ENCODE measurements at regions not wholly inside any gene's neighbourhood (a gene's known extent, or its start where the extent isn't known, plus 50 kb on each side); places are given as distances from the start of the nearest gene placed in this dataset.

GRCh38 chr5:51652980-51653379 is 269.7 kb downstream of the ISL1 start:
- Mint-ChIP-seq H3K27me3 (ENCODE audit: unreplicated experiment) (no peaks in the 10 kb centered on the region), H3K36me3 (ENCODE audit: unreplicated experiment) (no peaks in the 10 kb centered on the region), H3K4me1 (ENCODE audit: low read depth, unreplicated experiment) (peaks cover 5% of the 10 kb centered on the region), H3K4me3 (ENCODE audit: unreplicated experiment) (no peak overlapping the region), H3K9me3 (ENCODE audit: unreplicated experiment) (no peaks in the 10 kb centered on the region), H3K27ac (ENCODE audit: unreplicated experiment) (no peak overlapping the region)
- TF ChIP-seq, protein P1, sequence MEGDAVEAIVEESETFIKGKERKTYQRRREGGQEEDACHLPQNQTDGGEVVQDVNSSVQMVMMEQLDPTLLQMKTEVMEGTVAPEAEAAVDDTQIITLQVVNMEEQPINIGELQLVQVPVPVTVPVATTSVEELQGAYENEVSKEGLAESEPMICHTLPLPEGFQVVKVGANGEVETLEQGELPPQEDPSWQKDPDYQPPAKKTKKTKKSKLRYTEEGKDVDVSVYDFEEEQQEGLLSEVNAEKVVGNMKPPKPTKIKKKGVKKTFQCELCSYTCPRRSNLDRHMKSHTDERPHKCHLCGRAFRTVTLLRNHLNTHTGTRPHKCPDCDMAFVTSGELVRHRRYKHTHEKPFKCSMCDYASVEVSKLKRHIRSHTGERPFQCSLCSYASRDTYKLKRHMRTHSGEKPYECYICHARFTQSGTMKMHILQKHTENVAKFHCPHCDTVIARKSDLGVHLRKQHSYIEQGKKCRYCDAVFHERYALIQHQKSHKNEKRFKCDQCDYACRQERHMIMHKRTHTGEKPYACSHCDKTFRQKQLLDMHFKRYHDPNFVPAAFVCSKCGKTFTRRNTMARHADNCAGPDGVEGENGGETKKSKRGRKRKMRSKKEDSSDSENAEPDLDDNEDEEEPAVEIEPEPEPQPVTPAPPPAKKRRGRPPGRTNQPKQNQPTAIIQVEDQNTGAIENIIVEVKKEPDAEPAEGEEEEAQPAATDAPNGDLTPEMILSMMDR (IDR thresholded peaks at IDR 0.05; ENCODE audit: partially characterized antibody, unreplicated experiment), result no peak
- DNase-seq, result no peak

GRCh38 chr5:51657340-51658240 is 274.3 kb downstream of the ISL1 start:
- H3K9me3 Mint-ChIP-seq (ENCODE audit: unreplicated experiment), result no peaks in the 10 kb centered on the region
- no peak overlapping the region for H3K4me3 Mint-ChIP-seq (ENCODE audit: unreplicated experiment)
- H3K27me3 Mint-ChIP-seq (ENCODE audit: unreplicated experiment), result peaks cover 1% of the 10 kb centered on the region
- TF ChIP-seq, protein P1 (IDR thresholded peaks at IDR 0.05; ENCODE audit: partially characterized antibody, unreplicated experiment), result no peak
- H3K27ac Mint-ChIP-seq (ENCODE audit: unreplicated experiment), result peak overlapping the region; percentile 14
- H3K4me1 Mint-ChIP-seq (ENCODE audit: low read depth, unreplicated experiment), result peaks cover 8% of the 10 kb centered on the region
- peak; percentile 19 for DNase-seq
- no peaks in the 10 kb centered on the region for H3K36me3 Mint-ChIP-seq (ENCODE audit: unreplicated experiment)

- Mint-ChIP-seq H3K9me3 (ENCODE audit: unreplicated experiment) (no peaks in the 10 kb centered on the region), H3K27me3 (ENCODE audit: unreplicated experiment) (peaks cover 1% of the 10 kb centered on the region)
These were observed 278.5 kb downstream of the ISL1 start for GRCh38 chr5:51661646-51662265.

DNA sequence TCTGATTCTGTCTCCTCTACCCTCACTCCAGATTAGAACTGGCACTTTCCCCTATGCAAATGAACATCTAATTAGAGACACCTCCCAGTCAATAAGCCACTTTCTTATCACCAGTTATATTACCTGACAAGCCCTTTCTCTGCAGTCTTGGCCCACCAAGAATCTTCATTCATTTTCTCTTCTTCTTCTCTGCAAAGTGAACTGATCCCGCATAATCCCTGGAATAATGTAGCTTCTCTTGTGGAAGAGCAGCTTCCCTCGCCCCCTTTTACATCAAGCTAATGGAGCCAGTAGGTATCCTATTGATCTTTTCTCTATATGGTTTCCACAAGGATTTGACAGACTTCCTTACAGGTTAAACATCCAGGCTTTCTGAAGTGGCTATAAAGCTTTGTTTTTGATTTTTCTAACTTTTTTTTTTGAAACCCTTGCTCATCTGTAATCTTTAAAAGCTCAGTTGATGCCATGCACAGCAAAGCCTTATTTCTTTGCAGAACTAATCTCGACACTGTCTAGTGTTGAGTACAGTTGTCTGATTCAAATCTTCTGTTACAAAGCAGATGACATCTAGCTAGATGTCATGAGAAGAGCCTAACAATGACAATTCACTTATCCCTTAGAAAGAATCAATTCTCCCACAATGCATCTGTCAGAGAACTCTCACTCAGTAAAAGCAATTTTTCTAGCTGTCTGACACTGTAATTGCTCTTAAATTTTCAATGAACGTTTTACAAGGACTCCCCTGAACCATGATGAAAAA is 281.4 kb downstream of the ISL1 start:
- Mint-ChIP-seq H3K9me3 (ENCODE audit: unreplicated experiment) (no peaks in the 10 kb centered on the region), H3K4me3 (ENCODE audit: unreplicated experiment) (peak overlapping the region; percentile 59), H3K27ac (ENCODE audit: unreplicated experiment) (peak overlapping the region; percentile 25), H3K27me3 (ENCODE audit: unreplicated experiment) (peaks cover 1% of the 10 kb centered on the region), H3K4me1 (ENCODE audit: low read depth, unreplicated experiment) (peaks cover 13% of the 10 kb centered on the region), H3K36me3 (ENCODE audit: unreplicated experiment) (no peaks in the 10 kb centered on the region)
- TF ChIP-seq, protein P1 (IDR thresholded peaks at IDR 0.05; ENCODE audit: partially characterized antibody, unreplicated experiment), result no peak
- DNase-seq, result no peak

More at GRCh38 chr5:51661646-51662265, 278.5 kb downstream of the ISL1 start:
- DNase-seq, result no peak
- peaks cover 19% of the 10 kb centered on the region for H3K4me1 Mint-ChIP-seq (ENCODE audit: low read depth, unreplicated experiment)
- H3K36me3 Mint-ChIP-seq (ENCODE audit: unreplicated experiment), result no peaks in the 10 kb centered on the region
- H3K4me3 Mint-ChIP-seq (ENCODE audit: unreplicated experiment), result no peak overlapping the region
- TF ChIP-seq, protein P1 (IDR thresholded peaks at IDR 0.05; ENCODE audit: partially characterized antibody, unreplicated experiment), result no peak
- H3K27ac Mint-ChIP-seq (ENCODE audit: unreplicated experiment), result no peak overlapping the region
